ENCODE measurements at regions not wholly inside any gene's neighbourhood (a gene's known extent, or its start where the extent isn't known, plus 50 kb on each side); places are given as distances from the start of the nearest gene placed in this dataset.

DNA sequence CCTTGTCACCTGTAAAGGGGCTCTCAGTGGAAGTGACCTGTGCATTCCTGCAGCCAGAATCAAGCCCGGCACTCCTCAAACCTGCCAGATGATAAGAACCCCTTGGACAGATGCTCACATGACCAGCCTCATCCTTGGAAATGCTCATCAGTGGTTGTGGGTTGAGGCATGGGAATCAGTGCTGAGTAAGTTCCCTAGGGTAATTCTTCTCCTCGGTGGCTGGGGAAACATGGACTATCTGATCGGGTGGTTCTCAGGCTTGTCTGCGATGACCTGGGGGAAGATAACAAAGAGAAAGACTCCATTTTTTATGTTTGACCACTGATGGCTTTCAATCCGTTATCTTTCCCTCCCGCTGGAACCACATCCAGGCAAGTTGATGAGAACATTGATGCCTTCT, 84.0 kb downstream of the SPP2 start:
- Mint-ChIP-seq H3K27me3 (ENCODE audit: insufficient read depth, low read depth, poor library complexity) (peaks cover 12% of the 10 kb centered on the region), H3K4me1 (peaks cover 14% of the 10 kb centered on the region), H3K36me3 (ENCODE audit: low read depth) (no peaks in the 10 kb centered on the region), H3K27ac (no peak overlapping the region), H3K9me3 (no peaks in the 10 kb centered on the region), H3K4me3 (no peak overlapping the region)
- ATAC-seq (no peak), DNase-seq (ENCODE audit: low spot score) (no peak)
- H3K4me2 ChIP-seq = no peak overlapping the region
- no peaks in the 10 kb centered on the region for H3K27me3 ChIP-seq (ENCODE audit: insufficient read depth)
- H3K4me3 ChIP-seq = no peak overlapping the region
- no peaks in the 10 kb centered on the region for H3K4me1 ChIP-seq (ENCODE audit: insufficient read depth)
- no peak overlapping the region for H3K27ac ChIP-seq (ENCODE audit: low read depth)
- H3K9me2 ChIP-seq (ENCODE audit: insufficient read depth) = no peaks in the 10 kb centered on the region
- H2AFZ ChIP-seq = no peak overlapping the region
- no peaks in the 10 kb centered on the region for H3K79me2 ChIP-seq (replicated peaks; ENCODE audit: insufficient read depth)
- H3F3A ChIP-seq (replicated peaks; ENCODE audit: low read depth) = no peaks in the 10 kb centered on the region
- TF ChIP-seq EZH2phosphoT487 (IDR thresholded peaks at IDR 0.05; ENCODE audit: unreplicated experiment) (no peak), NANOG (IDR thresholded peaks at IDR 0.05; ENCODE audit: borderline replicate concordance) (no peak), POLR2AphosphoS5 (IDR thresholded peaks at IDR 0.05; ENCODE audit: low read depth) (no peak), ZNF331 (CRISPR knock-in tag; IDR thresholded peaks at IDR 0.05; ENCODE audit: low read depth) (no peak), ZNF114 (CRISPR knock-in tag; IDR thresholded peaks at IDR 0.05) (no peak), CREB1 (CRISPR knock-in tag; IDR thresholded peaks at IDR 0.05; ENCODE audit: low read depth) (no peak), EZH2 (IDR thresholded peaks at IDR 0.05; ENCODE audit: low read depth, unreplicated experiment) (no peak), JUNB (IDR thresholded peaks at IDR 0.05; ENCODE audit: unreplicated experiment) (no peak), STAT1 (IDR thresholded peaks at IDR 0.05; ENCODE audit: unreplicated experiment) (no peak)
- TF ChIP-seq, protein P1, sequence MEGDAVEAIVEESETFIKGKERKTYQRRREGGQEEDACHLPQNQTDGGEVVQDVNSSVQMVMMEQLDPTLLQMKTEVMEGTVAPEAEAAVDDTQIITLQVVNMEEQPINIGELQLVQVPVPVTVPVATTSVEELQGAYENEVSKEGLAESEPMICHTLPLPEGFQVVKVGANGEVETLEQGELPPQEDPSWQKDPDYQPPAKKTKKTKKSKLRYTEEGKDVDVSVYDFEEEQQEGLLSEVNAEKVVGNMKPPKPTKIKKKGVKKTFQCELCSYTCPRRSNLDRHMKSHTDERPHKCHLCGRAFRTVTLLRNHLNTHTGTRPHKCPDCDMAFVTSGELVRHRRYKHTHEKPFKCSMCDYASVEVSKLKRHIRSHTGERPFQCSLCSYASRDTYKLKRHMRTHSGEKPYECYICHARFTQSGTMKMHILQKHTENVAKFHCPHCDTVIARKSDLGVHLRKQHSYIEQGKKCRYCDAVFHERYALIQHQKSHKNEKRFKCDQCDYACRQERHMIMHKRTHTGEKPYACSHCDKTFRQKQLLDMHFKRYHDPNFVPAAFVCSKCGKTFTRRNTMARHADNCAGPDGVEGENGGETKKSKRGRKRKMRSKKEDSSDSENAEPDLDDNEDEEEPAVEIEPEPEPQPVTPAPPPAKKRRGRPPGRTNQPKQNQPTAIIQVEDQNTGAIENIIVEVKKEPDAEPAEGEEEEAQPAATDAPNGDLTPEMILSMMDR (conservative IDR thresholded peaks at IDR 0.05; ENCODE audit: low read depth in 2 of 2) = no peak
- TF ChIP-seq, protein P2, sequence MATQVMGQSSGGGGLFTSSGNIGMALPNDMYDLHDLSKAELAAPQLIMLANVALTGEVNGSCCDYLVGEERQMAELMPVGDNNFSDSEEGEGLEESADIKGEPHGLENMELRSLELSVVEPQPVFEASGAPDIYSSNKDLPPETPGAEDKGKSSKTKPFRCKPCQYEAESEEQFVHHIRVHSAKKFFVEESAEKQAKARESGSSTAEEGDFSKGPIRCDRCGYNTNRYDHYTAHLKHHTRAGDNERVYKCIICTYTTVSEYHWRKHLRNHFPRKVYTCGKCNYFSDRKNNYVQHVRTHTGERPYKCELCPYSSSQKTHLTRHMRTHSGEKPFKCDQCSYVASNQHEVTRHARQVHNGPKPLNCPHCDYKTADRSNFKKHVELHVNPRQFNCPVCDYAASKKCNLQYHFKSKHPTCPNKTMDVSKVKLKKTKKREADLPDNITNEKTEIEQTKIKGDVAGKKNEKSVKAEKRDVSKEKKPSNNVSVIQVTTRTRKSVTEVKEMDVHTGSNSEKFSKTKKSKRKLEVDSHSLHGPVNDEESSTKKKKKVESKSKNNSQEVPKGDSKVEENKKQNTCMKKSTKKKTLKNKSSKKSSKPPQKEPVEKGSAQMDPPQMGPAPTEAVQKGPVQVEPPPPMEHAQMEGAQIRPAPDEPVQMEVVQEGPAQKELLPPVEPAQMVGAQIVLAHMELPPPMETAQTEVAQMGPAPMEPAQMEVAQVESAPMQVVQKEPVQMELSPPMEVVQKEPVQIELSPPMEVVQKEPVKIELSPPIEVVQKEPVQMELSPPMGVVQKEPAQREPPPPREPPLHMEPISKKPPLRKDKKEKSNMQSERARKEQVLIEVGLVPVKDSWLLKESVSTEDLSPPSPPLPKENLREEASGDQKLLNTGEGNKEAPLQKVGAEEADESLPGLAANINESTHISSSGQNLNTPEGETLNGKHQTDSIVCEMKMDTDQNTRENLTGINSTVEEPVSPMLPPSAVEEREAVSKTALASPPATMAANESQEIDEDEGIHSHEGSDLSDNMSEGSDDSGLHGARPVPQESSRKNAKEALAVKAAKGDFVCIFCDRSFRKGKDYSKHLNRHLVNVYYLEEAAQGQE (IDR thresholded peaks at IDR 0.05; ENCODE audit: unreplicated experiment) = no peak
- TF ChIP-seq, protein P3, sequence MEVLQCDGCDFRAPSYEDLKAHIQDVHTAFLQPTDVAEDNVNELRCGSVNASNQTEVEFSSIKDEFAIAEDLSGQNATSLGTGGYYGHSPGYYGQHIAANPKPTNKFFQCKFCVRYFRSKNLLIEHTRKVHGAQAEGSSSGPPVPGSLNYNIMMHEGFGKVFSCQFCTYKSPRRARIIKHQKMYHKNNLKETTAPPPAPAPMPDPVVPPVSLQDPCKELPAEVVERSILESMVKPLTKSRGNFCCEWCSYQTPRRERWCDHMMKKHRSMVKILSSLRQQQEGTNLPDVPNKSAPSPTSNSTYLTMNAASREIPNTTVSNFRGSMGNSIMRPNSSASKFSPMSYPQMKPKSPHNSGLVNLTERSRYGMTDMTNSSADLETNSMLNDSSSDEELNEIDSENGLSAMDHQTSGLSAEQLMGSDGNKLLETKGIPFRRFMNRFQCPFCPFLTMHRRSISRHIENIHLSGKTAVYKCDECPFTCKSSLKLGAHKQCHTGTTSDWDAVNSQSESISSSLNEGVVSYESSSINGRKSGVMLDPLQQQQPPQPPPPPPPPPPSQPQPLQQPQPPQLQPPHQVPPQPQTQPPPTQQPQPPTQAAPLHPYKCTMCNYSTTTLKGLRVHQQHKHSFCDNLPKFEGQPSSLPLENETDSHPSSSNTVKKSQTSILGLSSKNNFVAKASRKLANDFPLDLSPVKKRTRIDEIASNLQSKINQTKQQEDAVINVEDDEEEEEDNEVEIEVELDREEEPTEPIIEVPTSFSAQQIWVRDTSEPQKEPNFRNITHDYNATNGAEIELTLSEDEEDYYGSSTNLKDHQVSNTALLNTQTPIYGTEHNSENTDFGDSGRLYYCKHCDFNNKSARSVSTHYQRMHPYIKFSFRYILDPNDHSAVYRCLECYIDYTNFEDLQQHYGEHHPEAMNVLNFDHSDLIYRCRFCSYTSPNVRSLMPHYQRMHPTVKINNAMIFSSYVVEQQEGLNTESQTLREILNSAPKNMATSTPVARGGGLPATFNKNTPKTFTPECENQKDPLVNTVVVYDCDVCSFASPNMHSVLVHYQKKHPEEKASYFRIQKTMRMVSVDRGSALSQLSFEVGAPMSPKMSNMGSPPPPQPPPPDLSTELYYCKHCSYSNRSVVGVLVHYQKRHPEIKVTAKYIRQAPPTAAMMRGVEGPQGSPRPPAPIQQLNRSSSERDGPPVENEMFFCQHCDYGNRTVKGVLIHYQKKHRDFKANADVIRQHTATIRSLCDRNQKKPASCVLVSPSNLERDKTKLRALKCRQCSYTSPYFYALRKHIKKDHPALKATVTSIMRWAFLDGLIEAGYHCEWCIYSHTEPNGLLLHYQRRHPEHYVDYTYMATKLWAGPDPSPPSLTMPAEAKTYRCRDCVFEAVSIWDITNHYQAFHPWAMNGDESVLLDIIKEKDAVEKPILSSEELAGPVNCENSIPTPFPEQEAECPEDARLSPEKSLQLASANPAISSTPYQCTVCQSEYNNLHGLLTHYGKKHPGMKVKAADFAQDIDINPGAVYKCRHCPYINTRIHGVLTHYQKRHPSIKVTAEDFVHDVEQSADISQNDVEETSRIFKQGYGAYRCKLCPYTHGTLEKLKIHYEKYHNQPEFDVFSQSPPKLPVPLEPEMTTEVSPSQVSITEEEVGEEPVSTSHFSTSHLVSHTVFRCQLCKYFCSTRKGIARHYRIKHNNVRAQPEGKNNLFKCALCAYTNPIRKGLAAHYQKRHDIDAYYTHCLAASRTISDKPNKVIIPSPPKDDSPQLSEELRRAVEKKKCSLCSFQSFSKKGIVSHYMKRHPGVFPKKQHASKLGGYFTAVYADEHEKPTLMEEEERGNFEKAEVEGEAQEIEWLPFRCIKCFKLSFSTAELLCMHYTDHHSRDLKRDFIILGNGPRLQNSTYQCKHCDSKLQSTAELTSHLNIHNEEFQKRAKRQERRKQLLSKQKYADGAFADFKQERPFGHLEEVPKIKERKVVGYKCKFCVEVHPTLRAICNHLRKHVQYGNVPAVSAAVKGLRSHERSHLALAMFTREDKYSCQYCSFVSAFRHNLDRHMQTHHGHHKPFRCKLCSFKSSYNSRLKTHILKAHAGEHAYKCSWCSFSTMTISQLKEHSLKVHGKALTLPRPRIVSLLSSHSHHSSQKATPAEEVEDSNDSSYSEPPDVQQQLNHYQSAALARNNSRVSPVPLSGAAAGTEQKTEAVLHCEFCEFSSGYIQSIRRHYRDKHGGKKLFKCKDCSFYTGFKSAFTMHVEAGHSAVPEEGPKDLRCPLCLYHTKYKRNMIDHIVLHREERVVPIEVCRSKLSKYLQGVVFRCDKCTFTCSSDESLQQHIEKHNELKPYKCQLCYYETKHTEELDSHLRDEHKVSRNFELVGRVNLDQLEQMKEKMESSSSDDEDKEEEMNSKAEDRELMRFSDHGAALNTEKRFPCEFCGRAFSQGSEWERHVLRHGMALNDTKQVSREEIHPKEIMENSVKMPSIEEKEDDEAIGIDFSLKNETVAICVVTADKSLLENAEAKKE (CRISPR knock-in tag; IDR thresholded peaks at IDR 0.05) = no peak
- TF ChIP-seq, protein P4, sequence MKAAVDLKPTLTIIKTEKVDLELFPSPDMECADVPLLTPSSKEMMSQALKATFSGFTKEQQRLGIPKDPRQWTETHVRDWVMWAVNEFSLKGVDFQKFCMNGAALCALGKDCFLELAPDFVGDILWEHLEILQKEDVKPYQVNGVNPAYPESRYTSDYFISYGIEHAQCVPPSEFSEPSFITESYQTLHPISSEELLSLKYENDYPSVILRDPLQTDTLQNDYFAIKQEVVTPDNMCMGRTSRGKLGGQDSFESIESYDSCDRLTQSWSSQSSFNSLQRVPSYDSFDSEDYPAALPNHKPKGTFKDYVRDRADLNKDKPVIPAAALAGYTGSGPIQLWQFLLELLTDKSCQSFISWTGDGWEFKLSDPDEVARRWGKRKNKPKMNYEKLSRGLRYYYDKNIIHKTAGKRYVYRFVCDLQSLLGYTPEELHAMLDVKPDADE (IDR thresholded peaks at IDR 0.05) = no peak
- H4K20me1 ChIP-seq (replicated peaks; ENCODE audit: insufficient read depth) = no peaks in the 10 kb centered on the region
- no peaks in the 10 kb centered on the region for H3K36me3 ChIP-seq (ENCODE audit: insufficient read depth)
